ENCODE measurements at regions not wholly inside any gene's neighbourhood (a gene's known extent, or its start where the extent isn't known, plus 50 kb on each side); places are given as distances from the start of the nearest gene placed in this dataset.

DNA sequence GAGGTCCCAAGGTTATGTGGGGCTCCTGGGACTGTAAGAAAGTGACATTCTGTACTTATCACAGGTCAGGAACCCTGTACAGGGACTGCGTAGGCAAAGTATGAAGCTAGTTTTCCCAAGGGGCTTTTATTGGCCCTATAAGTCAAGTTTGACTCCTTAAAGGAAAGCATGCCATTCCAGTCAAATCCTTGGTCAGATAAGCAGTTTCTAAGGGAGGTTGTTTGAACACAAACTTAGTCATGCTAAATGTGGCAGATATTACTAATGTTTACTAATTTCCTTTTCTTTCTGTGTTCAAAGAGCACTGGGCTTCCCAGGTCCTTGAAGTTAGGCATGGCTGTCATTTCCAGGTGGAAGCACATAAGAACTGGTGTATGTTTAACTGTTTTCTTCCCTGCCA, 472.4 kb downstream of the ATP23 start:
- TF ChIP-seq, protein P1, sequence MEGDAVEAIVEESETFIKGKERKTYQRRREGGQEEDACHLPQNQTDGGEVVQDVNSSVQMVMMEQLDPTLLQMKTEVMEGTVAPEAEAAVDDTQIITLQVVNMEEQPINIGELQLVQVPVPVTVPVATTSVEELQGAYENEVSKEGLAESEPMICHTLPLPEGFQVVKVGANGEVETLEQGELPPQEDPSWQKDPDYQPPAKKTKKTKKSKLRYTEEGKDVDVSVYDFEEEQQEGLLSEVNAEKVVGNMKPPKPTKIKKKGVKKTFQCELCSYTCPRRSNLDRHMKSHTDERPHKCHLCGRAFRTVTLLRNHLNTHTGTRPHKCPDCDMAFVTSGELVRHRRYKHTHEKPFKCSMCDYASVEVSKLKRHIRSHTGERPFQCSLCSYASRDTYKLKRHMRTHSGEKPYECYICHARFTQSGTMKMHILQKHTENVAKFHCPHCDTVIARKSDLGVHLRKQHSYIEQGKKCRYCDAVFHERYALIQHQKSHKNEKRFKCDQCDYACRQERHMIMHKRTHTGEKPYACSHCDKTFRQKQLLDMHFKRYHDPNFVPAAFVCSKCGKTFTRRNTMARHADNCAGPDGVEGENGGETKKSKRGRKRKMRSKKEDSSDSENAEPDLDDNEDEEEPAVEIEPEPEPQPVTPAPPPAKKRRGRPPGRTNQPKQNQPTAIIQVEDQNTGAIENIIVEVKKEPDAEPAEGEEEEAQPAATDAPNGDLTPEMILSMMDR (IDR thresholded peaks at IDR 0.05): no peak
- no peak for TF ChIP-seq MXI1 (IDR thresholded peaks at IDR 0.05; ENCODE audit: low read depth, low read length)
- TF ChIP-seq, protein P2, sequence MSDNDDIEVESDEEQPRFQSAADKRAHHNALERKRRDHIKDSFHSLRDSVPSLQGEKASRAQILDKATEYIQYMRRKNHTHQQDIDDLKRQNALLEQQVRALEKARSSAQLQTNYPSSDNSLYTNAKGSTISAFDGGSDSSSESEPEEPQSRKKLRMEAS (IDR thresholded peaks at IDR 0.05; ENCODE audit: low read depth): no peak
- no peak for TF ChIP-seq RFX5 (IDR thresholded peaks at IDR 0.05; ENCODE audit: low read length)
